ENCODE measurements at regions not wholly inside any gene's neighbourhood (a gene's known extent, or its start where the extent isn't known, plus 50 kb on each side); places are given as distances from the start of the nearest gene placed in this dataset.
"Not testable (repeated sequence)": the region's sequence is repeated elsewhere in the genome, so short reads cannot be mapped to it uniquely, and the experiment has no call there.

GRCh38 chr1:117759535-117759934, 153.7 kb downstream of the TENT5C start:
- Histone ChIP-seq H2AFZ (ENCODE audit: low read depth, low read length) (no peak overlapping the region), H3K36me3 (ENCODE audit: insufficient read depth, low read length) (no peaks in the 10 kb centered on the region), H3K9ac (ENCODE audit: low read depth, low read length) (no peak overlapping the region), H3K79me2 (ENCODE audit: insufficient read depth, low read length) (no peaks in the 10 kb centered on the region), H3K27me3 (ENCODE audit: insufficient read depth, low read length, poor library complexity) (no peaks in the 10 kb centered on the region), H3K4me1 (ENCODE audit: insufficient read depth, low read length) (peaks cover 11% of the 10 kb centered on the region), H3K9me3 (ENCODE audit: insufficient read depth, low read length, severe bottlenecking) (no peaks in the 10 kb centered on the region), H3K27ac (ENCODE audit: low read length) (no peak overlapping the region), H3K4me3 (ENCODE audit: low read depth in 1 of 2, low read length in 2 of 2) (no peak overlapping the region), H4K20me1 (ENCODE audit: insufficient read depth, low read length) (no peaks in the 10 kb centered on the region), H3K4me2 (ENCODE audit: insufficient read depth, low read length) (no peak overlapping the region)
- DNase-seq: no peak
- TF ChIP-seq EZH2 (IDR thresholded peaks at IDR 0.05; ENCODE audit: borderline replicate concordance, low read depth, low read length, severe bottlenecking) (no peak), CTCF (IDR thresholded peaks at IDR 0.05; ENCODE audit: borderline replicate concordance, extremely low read depth, low read length, poor library complexity, severe bottlenecking) (no peak)
- no peak for ATAC-seq (ENCODE audit: insufficient read depth, low read depth)

DNA sequence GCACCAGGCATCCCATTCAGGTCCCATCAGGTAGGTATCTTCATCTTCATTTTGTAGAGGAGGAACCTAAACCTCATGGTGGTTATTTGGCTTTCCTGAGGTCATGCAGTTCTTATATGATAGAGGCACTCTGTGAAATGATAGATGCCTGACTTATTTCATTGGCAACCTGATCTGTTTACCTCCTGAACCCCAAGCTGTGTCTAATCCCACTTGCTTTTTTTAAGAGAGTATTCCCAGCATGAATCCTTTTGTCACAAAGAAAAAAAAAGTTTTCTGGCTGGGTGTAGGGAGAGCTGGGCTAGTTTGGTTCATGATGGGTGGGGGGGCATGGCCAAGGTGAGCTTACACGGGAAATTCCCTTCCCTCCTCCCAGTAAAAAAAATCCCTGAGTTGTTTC, 154.2 kb downstream of the TENT5C start:
- peaks cover 11% of the 10 kb centered on the region for H3K4me1 ChIP-seq (ENCODE audit: insufficient read depth, low read length)
- no peaks in the 10 kb centered on the region for H3K27me3 ChIP-seq (ENCODE audit: insufficient read depth, low read length, poor library complexity)
- no peaks in the 10 kb centered on the region for H4K20me1 ChIP-seq (ENCODE audit: insufficient read depth, low read length)
- no peak overlapping the region for H3K27ac ChIP-seq (ENCODE audit: low read length)
- no peak overlapping the region for H3K4me2 ChIP-seq (ENCODE audit: insufficient read depth, low read length)
- H3K4me3 ChIP-seq (ENCODE audit: low read depth in 1 of 2, low read length in 2 of 2): no peak overlapping the region
- TF ChIP-seq CTCF (IDR thresholded peaks at IDR 0.05; ENCODE audit: borderline replicate concordance, extremely low read depth, low read length, poor library complexity, severe bottlenecking) (no peak), EZH2 (IDR thresholded peaks at IDR 0.05; ENCODE audit: borderline replicate concordance, low read depth, low read length, severe bottlenecking) (no peak)
- no peaks in the 10 kb centered on the region for H3K9me3 ChIP-seq (ENCODE audit: insufficient read depth, low read length, severe bottlenecking)
- no peak overlapping the region for H3K9ac ChIP-seq (ENCODE audit: low read depth, low read length)
- H3K36me3 ChIP-seq (ENCODE audit: insufficient read depth, low read length): no peaks in the 10 kb centered on the region
- H2AFZ ChIP-seq (ENCODE audit: low read depth, low read length): no peak overlapping the region
- H3K79me2 ChIP-seq (ENCODE audit: insufficient read depth, low read length): no peaks in the 10 kb centered on the region
- ATAC-seq (ENCODE audit: insufficient read depth, low read depth) (no peak), DNase-seq (no peak)

GRCh38 chr1:117760485-117760884, 154.6 kb downstream of the TENT5C start:
- DNase-seq: no peak
- Histone ChIP-seq H3K4me2 (ENCODE audit: insufficient read depth, low read length) (no peak overlapping the region), H3K4me3 (ENCODE audit: low read depth in 1 of 2, low read length in 2 of 2) (no peak overlapping the region), H3K4me1 (ENCODE audit: insufficient read depth, low read length) (peaks cover 11% of the 10 kb centered on the region), H4K20me1 (ENCODE audit: insufficient read depth, low read length) (no peaks in the 10 kb centered on the region), H3K9ac (ENCODE audit: low read depth, low read length) (no peak overlapping the region), H2AFZ (ENCODE audit: low read depth, low read length) (no peak overlapping the region), H3K9me3 (ENCODE audit: insufficient read depth, low read length, severe bottlenecking) (no peaks in the 10 kb centered on the region), H3K27me3 (ENCODE audit: insufficient read depth, low read length, poor library complexity) (no peaks in the 10 kb centered on the region), H3K27ac (ENCODE audit: low read length) (no peak overlapping the region), H3K79me2 (ENCODE audit: insufficient read depth, low read length) (no peaks in the 10 kb centered on the region), H3K36me3 (ENCODE audit: insufficient read depth, low read length) (no peaks in the 10 kb centered on the region)
- TF ChIP-seq CTCF (IDR thresholded peaks at IDR 0.05; ENCODE audit: borderline replicate concordance, extremely low read depth, low read length, poor library complexity, severe bottlenecking) (no peak), EZH2 (IDR thresholded peaks at IDR 0.05; ENCODE audit: borderline replicate concordance, low read depth, low read length, severe bottlenecking) (no peak)
- ATAC-seq (ENCODE audit: insufficient read depth, low read depth): no peak

DNA sequence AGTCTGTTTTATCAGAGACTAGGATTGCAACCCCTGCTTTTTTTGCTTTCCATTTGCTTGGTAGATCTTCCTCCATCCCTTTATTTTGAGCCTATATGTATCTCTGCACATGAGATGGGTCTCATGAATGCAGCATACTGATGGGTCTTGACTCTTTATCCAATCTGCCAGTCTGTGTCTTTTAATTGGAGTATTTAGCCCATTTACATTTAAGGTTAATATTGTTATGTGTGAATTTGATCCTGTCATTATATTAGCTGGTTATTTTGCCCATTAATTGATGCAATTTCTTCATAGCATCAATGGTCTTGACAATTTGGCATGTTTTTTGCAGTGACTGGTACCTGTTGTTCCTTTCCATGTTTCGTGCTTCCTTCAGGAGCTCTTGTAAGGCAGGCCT, 161.7 kb downstream of the GDAP2 start:
- not testable (repeated sequence) for H3K4me1 ChIP-seq (ENCODE audit: insufficient read depth, low read length)

More for the DNA sequence above, 161.7 kb downstream of the GDAP2 start:
- not testable (repeated sequence) for H3K36me3 ChIP-seq (ENCODE audit: insufficient read depth, low read length); ATAC-seq (ENCODE audit: insufficient read depth, low read depth); H3K79me2 ChIP-seq (ENCODE audit: insufficient read depth, low read length); H3K27me3 ChIP-seq (ENCODE audit: insufficient read depth, low read length, poor library complexity); H3K4me3 ChIP-seq (ENCODE audit: low read depth in 1 of 2, low read length in 2 of 2); H2AFZ ChIP-seq (ENCODE audit: low read depth, low read length); H3K4me2 ChIP-seq (ENCODE audit: insufficient read depth, low read length); H4K20me1 ChIP-seq (ENCODE audit: insufficient read depth, low read length); DNase-seq; H3K27ac ChIP-seq (ENCODE audit: low read length); H3K9ac ChIP-seq (ENCODE audit: low read depth, low read length)
- H3K9me3 ChIP-seq (ENCODE audit: insufficient read depth, low read length, severe bottlenecking): peaks cover 34% of the 10 kb centered on the region

Measured in DND-41 (cell line).